Breast epithelium (tissue), 3 donors: ENCODE measurements at regions not wholly inside any gene's neighbourhood (a gene's known extent, or its start where the extent isn't known, plus 50 kb on each side); places are given as distances from the start of the nearest gene placed in this dataset.

Experiments used
- CTCF ChIP-seq, 3 donors: fragments of 450-650 bp; IDR thresholded peaks; one replicate each; pipeline ENCODE4 v1.5.1; 2016 to 2017; ENCODE audit warnings: antibody characterized with exemption in 3 of 3, mild to moderate bottlenecking in 3 of 3, moderate library complexity in 3 of 3
- POLR2A ChIP-seq: fragments of 450-650 bp; IDR thresholded peaks from one replicate; pipeline ENCODE4 v1.6.1; 2016; ENCODE audit warnings: antibody characterized with exemption, mild to moderate bottlenecking, moderate library complexity
- POLR2AphosphoS5 ChIP-seq, 3 donors: sonication (generic); formaldehyde crosslinking; IDR thresholded peaks; one replicate each; pipeline ENCODE4 v1.6.1; 2017; ENCODE audit warnings: antibody characterized with exemption in 3 of 3

- TF ChIP-seq CTCF (IDR thresholded peaks at IDR 0.05) (no peak), POLR2AphosphoS5 (IDR thresholded peaks at IDR 0.05) (no peak), POLR2A (no peak)
Measured at GRCh38 chr7:110607050-110607857, 483.7 kb upstream of the LRRN3 start.
